Right lobe of liver (tissue), 6 donors: ENCODE measurements at regions not wholly inside any gene's neighbourhood (a gene's known extent, or its start where the extent isn't known, plus 50 kb on each side); places are given as distances from the start of the nearest gene placed in this dataset.

Source experiments
- ATAC-seq, 4 donors: fragments of 200-7000 bp; cut with Tn5 transposase; one replicate each; pipeline ENCODE4 v1.9.1; 2020; ENCODE audit warnings: mild to moderate bottlenecking in 4 of 4, moderate library complexity in 4 of 4
- DNase-seq, 3 donors: peaks; one replicate each; pipeline ENCODE4 v3.0.0-alpha.2; 2020
- H3K27ac ChIP-seq, 3 donors: fragments of 200-600 bp; one replicate each; pipeline ENCODE4 v1.8.0; 2022
- H3K27me3 ChIP-seq, 2 donors: fragments of 200-600 bp; one replicate each; pipeline ENCODE4 v1.8.0; 2022
- H3K36me3 ChIP-seq, 4 donors: fragments of 200-600 bp; sonication (generic) in 1 of 4; one replicate each; pipeline versions ENCODE4 v1.5.1 to v1.8.0; 2017 to 2022; ENCODE audit warnings: control low read depth in 1 of 4
- H3K4me1 ChIP-seq, 4 donors: fragments of 200-600 bp; sonication (generic) in 1 of 4; one replicate each; pipeline versions ENCODE4 v1.5.1 to v1.8.0; 2017 to 2022; ENCODE audit warnings: control low read depth in 1 of 4
- H3K4me3 ChIP-seq, 3 donors: fragments of 200-600 bp; one replicate each; pipeline ENCODE4 v1.8.0; 2022
- H3K9me3 ChIP-seq, 4 donors: fragments of 200-600 bp; sonication (generic) in 1 of 4; one replicate each; pipeline versions ENCODE4 v1.5.1 to v1.8.0; 2017 to 2022; ENCODE audit warnings: control low read depth in 1 of 4
- POLR2A ChIP-seq: fragments of 450-650 bp; IDR thresholded peaks from one replicate; pipeline ENCODE4 v1.6.1; 2017; ENCODE audit warnings: antibody characterized with exemption, mild to moderate bottlenecking
- WGBS: methylation state at CpG from one replicate; pipeline ENCODE4 v1.1.6; 2018; ENCODE audit warnings: low coverage, low lambda C conversion rate; ENCODE audit not compliant: insufficient coverage; ENCODE audit errors: missing lambda C conversion rate; 5-methylcytosine and 5-hydroxymethylcytosine counted together
- intact Hi-C, 2 donors: fragments of 100-400 bp; cut with DNase I; formaldehyde crosslinking; loops; one replicate each; pipeline versions ENCODE4 v1.11.2 to v1.14.1; 2022
- TF ChIP-seq, protein P1 (sequence below), 4 donors: fragments of 200-600 bp in 3 of 4; fragments of 450-650 bp in 1 of 4; IDR thresholded peaks; one replicate each; pipeline versions ENCODE4 v1.5.1 to v1.8.0; 2016 to 2022; ENCODE audit warnings: antibody characterized with exemption in 4 of 4, mild to moderate bottlenecking in 2 of 4
- donor health status: DM: no; HTN: yes; CAD: no.
- donor health status: DM: no; HTN: no; CAD: no.
- donor health status: DM: no; HTN: no; CAD: no.
- donor health status: DM: no; HTN: yes; CAD: no.
- donor health status: DM: no; HTN: yes; CAD: no.

DNA sequence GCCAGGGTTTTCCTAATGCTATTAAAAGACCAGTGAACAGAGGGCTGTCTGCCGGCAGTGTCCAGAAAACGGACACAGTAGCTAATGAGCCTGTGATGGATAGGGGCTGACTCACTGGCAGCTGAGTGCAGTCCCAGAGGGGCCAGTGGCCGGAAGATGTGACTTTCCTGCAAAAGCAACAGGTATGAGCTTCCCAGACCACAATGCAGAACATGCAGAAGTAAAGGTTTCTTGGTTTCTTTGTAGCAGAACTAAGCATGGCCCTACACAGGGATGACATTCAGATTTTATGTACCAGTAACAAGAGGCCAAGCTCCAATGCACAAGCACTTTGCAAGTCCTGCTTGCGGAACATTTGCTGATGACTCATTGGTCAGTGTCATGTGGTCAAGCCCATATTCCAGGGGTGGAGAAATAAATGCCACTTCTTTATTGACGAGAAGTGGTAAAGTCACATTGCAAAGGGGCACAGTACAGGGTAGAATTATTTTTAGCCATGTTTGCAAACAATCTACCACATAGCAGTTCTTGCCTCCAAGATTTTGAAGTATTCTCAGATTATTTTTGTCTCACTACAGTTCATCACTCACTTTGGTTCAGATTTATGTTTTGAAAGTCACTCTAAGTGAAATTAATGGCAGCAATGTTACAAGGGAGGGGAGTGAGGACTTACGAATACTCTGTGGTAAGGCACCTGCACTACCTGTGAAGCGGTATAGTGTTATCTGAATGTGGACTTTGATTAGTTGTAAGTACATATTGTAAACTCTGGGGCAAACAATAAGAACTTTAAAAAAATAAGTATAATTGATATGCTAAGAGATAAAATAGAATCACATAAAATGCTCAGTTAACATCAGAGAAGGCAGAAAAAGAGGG lies 263.3 kb downstream of the ABHD5 start:
- Histone ChIP-seq H3K4me1 (no peaks in the 10 kb centered on the region), H3K27ac (no peak overlapping the region), H3K36me3 (no peaks in the 10 kb centered on the region), H3K27me3 (no peaks in the 10 kb centered on the region), H3K4me3 (no peak overlapping the region), H3K9me3 (no peaks in the 10 kb centered on the region)
- ATAC-seq = no peak
- TF ChIP-seq, protein P1, sequence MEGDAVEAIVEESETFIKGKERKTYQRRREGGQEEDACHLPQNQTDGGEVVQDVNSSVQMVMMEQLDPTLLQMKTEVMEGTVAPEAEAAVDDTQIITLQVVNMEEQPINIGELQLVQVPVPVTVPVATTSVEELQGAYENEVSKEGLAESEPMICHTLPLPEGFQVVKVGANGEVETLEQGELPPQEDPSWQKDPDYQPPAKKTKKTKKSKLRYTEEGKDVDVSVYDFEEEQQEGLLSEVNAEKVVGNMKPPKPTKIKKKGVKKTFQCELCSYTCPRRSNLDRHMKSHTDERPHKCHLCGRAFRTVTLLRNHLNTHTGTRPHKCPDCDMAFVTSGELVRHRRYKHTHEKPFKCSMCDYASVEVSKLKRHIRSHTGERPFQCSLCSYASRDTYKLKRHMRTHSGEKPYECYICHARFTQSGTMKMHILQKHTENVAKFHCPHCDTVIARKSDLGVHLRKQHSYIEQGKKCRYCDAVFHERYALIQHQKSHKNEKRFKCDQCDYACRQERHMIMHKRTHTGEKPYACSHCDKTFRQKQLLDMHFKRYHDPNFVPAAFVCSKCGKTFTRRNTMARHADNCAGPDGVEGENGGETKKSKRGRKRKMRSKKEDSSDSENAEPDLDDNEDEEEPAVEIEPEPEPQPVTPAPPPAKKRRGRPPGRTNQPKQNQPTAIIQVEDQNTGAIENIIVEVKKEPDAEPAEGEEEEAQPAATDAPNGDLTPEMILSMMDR (IDR thresholded peaks at IDR 0.05) = no peak
- TF ChIP-seq POLR2A = no peak
- WGBS = 78% methylated on average over 6 of the region's 7 CpGs
- DNase-seq = no peak
- intact Hi-C loops = no loop called here

DNA sequence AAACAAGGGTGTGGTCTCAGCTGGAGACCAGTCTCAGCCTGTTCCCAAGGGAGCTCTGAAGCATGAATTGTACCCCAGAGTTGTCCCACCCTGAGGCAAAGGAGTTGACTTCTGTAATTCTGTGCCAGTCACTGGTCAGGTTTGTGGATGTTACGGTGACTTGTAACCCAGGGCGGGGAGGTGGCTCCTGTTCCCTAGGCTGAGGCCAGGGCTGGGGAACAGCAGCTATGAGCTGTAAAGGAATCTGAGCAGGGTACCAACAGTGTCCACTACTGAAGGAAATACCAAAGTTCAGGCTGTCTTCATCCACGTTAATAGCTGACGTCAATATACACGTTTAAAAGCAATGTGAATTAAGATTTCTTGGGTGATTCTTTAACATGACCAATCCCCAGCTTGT lies 266.2 kb downstream of the ABHD5 start:
- H3K27me3 ChIP-seq = no peaks in the 10 kb centered on the region
- no peak for ATAC-seq
- H3K9me3 ChIP-seq = no peaks in the 10 kb centered on the region
- no peaks in the 10 kb centered on the region for H3K4me1 ChIP-seq
- TF ChIP-seq, protein P1 (IDR thresholded peaks at IDR 0.05) = no peak
- no peak for TF ChIP-seq POLR2A
- WGBS = 70% methylated on average over 3 of the region's 5 CpGs
- no peaks in the 10 kb centered on the region for H3K36me3 ChIP-seq
- no peak for DNase-seq
- no peak overlapping the region for H3K27ac ChIP-seq
- H3K4me3 ChIP-seq = no peak overlapping the region
- intact Hi-C loops = no loop called here

DNA sequence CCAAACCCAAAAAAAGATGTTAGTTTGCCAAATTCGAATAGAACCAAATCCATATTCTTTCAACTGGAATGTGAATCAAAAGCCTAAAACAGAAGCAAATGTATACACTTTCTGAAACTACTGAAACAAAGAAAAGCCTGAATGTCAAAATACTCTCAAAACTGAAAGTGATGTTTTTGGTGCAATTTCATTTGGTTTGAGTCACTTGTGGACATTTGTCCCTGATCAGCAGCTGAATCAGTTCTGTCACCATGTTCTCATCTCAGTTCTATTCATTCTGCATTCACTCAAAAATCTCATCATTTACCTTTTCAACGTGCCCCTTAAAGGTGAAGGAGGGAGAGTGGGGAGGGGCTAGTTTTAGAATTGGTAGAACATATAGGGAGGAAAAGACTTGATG lies 266.8 kb downstream of the ABHD5 start:
- ATAC-seq (no peak), DNase-seq (no peak)
- TF ChIP-seq, protein P1 (IDR thresholded peaks at IDR 0.05) = no peak
- TF ChIP-seq POLR2A = no peak
- no peaks in the 10 kb centered on the region for H3K36me3 ChIP-seq
- no peak overlapping the region for H3K4me3 ChIP-seq
- no peak overlapping the region for H3K27ac ChIP-seq
- H3K4me1 ChIP-seq = no peaks in the 10 kb centered on the region
- 33% methylated on average over 2 of the region's 2 CpGs for WGBS
- intact Hi-C loops = no loop called here
- H3K27me3 ChIP-seq = no peaks in the 10 kb centered on the region
- no peaks in the 10 kb centered on the region for H3K9me3 ChIP-seq

DNA sequence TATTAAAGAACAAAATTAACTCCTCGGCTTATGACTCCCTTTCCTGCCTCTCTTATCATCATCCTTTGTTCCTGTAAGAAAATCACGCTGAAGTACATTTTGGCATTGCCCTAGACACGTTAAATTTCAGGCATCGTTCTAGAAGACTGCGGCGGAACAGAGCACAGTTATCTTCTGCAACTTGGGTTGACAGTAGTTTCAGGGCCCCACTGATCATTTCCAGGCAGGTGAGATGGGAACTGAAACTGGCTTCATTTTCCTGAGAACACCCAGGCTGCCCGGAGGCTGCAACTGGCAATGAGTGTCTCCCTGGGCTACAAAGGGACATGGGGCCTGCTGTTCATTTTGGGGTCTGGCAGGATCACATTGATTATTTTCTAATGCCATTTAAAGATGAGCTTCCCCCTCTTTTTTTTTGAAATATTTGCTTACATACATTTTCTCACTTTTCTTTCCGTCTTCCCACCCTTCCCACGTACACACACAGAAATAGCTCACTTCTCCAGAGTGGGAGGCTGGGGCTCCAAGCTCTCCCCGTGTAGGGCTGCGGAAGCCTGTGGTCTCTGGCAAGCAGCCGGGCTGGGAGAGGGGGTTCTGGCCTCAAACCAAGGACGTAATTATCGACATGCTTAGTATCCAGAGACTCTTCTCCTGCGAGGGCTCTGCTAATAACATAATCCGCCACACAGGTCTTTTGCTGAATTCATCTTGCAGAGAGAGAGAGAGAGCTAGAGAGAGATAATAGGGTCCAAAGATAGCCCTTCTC lies 267.4 kb downstream of the ABHD5 start:
- TF ChIP-seq, protein P1 (IDR thresholded peaks at IDR 0.05) = no peak
- TF ChIP-seq POLR2A = no peak
- Histone ChIP-seq H3K4me3 (no peak overlapping the region), H3K27me3 (no peaks in the 10 kb centered on the region), H3K9me3 (no peaks in the 10 kb centered on the region), H3K27ac (no peak overlapping the region), H3K36me3 (no peaks in the 10 kb centered on the region), H3K4me1 (no peaks in the 10 kb centered on the region)
- DNase-seq (no peak), ATAC-seq (no peak)
- 53% methylated on average over 14 of the region's 16 CpGs for WGBS
- intact Hi-C loops = no loop called here
